ENCODE measurements at regions not wholly inside any gene's neighbourhood (a gene's known extent, or its start where the extent isn't known, plus 50 kb on each side); places are given as distances from the start of the nearest gene placed in this dataset.

- no peak overlapping the region for H3K9ac ChIP-seq (ENCODE audit: insufficient read depth in 1 of 2, low read depth in 2 of 2, low read length in 2 of 2)
- ATAC-seq (no peak), FAIRE-seq (no peak), DNase-seq (ENCODE audit: extremely low read depth in 1 of 4, low spot score in 3 of 4) (no peak)
- no peaks in the 10 kb centered on the region for H3K36me3 ChIP-seq (ENCODE audit: control insufficient read depth, insufficient read depth, low read length)
- WGBS (ENCODE audit: insufficient coverage, low coverage, missing lambda C conversion rate), result 0% methylated on average over 3 of the region's 3 CpGs
- ChIA-PET CTCF (ENCODE audit: low intra/inter-chr PET ratio) (no interaction called here), POLR2A (no interaction called here)
- H3K27me3 ChIP-seq (ENCODE audit: control insufficient read depth in 2 of 2, insufficient read depth in 2 of 2, low read length in 2 of 2), result no peaks in the 10 kb centered on the region
- no peak for TF ChIP-seq ZNF384 (IDR thresholded peaks at IDR 0.05; ENCODE audit: low read depth, low read length)
- TF ChIP-seq BCL6 (CRISPR knock-in tag; IDR thresholded peaks at IDR 0.05), result no peak
- no peak for TF ChIP-seq PRPF4 (IDR thresholded peaks at IDR 0.05; ENCODE audit: insufficient read depth, low read depth, low read length, poor library complexity, severe bottlenecking)
- TF ChIP-seq NBN (IDR thresholded peaks at IDR 0.05; ENCODE audit: low read depth), result no peak
- TF ChIP-seq ZNF311 (CRISPR knock-in tag; IDR thresholded peaks at IDR 0.05), result no peak
- no peak for TF ChIP-seq TCF7 (IDR thresholded peaks at IDR 0.05; ENCODE audit: borderline replicate concordance)
- no peak for TF ChIP-seq PHF21A (IDR thresholded peaks at IDR 0.05; ENCODE audit: borderline replicate concordance, low read depth)
- TF ChIP-seq TEAD4 (IDR thresholded peaks at IDR 0.05; ENCODE audit: low read length), result no peak
- no peak for TF ChIP-seq TEAD4 (CRISPR knock-in tag; IDR thresholded peaks at IDR 0.05; ENCODE audit: borderline replicate concordance)
- no peak for TF ChIP-seq CHD1 (IDR thresholded peaks at IDR 0.05; ENCODE audit: low read length)
- TF ChIP-seq SRF (CRISPR knock-in tag; IDR thresholded peaks at IDR 0.05), result no peak
- no peak for TF ChIP-seq E4F1 (CRISPR knock-in tag; IDR thresholded peaks at IDR 0.05; ENCODE audit: borderline replicate concordance)
- TF ChIP-seq ZBTB1 (CRISPR knock-in tag; IDR thresholded peaks at IDR 0.05; ENCODE audit: borderline replicate concordance, low read depth), result no peak
- no peak for TF ChIP-seq TCFL5 (CRISPR knock-in tag; conservative IDR thresholded peaks at IDR 0.05)
- no peak for TF ChIP-seq CHD2 (IDR thresholded peaks at IDR 0.05; ENCODE audit: low read depth, low read length)
- TF ChIP-seq HMGN3 (IDR thresholded peaks at IDR 0.05; ENCODE audit: borderline replicate concordance, extremely low read depth, insufficient read length, low read depth, low read length), result no peak
- no peak for TF ChIP-seq RBBP5 (IDR thresholded peaks at IDR 0.05; ENCODE audit: borderline replicate concordance, insufficient read depth, low read length, poor library complexity, severe bottlenecking)
- TF ChIP-seq TAF15 (IDR thresholded peaks at IDR 0.05; ENCODE audit: low read depth, low read length), result no peak
- no peaks in the 10 kb centered on the region for H3K79me2 ChIP-seq (ENCODE audit: control insufficient read depth, insufficient read depth, low read length)
- no peaks in the 10 kb centered on the region for H4K20me1 ChIP-seq (replicated peaks; ENCODE audit: control insufficient read depth, insufficient read depth, low read length)
- H3K4me2 ChIP-seq (ENCODE audit: insufficient read depth, low read length), result no peak overlapping the region
- BruUV-seq (replicated peaks), result no TSS peak
- no peaks in the 10 kb centered on the region for H3K9me3 ChIP-seq (replicated peaks; ENCODE audit: control insufficient read depth, insufficient read depth, low read depth, low read length)
- H3K4me3 ChIP-seq, result no peak overlapping the region
- no peaks in the 10 kb centered on the region for H3K4me1 ChIP-seq (replicated peaks in 1 of 2; ENCODE audit: control insufficient read depth in 2 of 2, insufficient read depth in 2 of 2, low read length in 2 of 2)
- H3K9me1 ChIP-seq (ENCODE audit: control insufficient read depth, insufficient read depth, low read length), result no peaks in the 10 kb centered on the region
- H3K27ac ChIP-seq (ENCODE audit: extremely low read depth, low read depth, low read length), result no peak overlapping the region
- in situ Hi-C loops (cut with MboI), result no loop called here
- no peak overlapping the region for H2AFZ ChIP-seq (ENCODE audit: low read depth, low read length)
- intact Hi-C loops (cut with micrococcal nuclease), result no loop called here
Measured at GRCh38 chr4:13130848-13131247, 353.3 kb downstream of the RAB28 start.

Data from K562 (cell line).